CD1c-positive myeloid dendritic cell (primary cell): ENCODE measurements at regions not wholly inside any gene's neighbourhood (a gene's known extent, or its start where the extent isn't known, plus 50 kb on each side); places are given as distances from the start of the nearest gene placed in this dataset.

Experiments used
- DNase-seq: peaks from one replicate; pipeline ENCODE4 v3.0.0-alpha.2; 2016; ENCODE audit errors: extremely low spot score

GRCh38 chr2:611519-611918, 65.7 kb downstream of the TMEM18 start:
- no peak for DNase-seq

GRCh38 chr2:610491-610890, 66.7 kb downstream of the TMEM18 start:
- no peak for DNase-seq

GRCh38 chr2:609881-610280, 67.3 kb downstream of the TMEM18 start:
- no peak for DNase-seq

GRCh38 chr2:609449-609848, 67.8 kb downstream of the TMEM18 start:
- no peak for DNase-seq

GRCh38 chr2:608711-609110, 68.5 kb downstream of the TMEM18 start:
- DNase-seq: no peak

- DNase-seq: no peak
These were observed 68.9 kb downstream of the TMEM18 start for GRCh38 chr2:608297-608696.

GRCh38 chr2:607709-608108, 69.5 kb downstream of the TMEM18 start:
- DNase-seq: no peak

DNA sequence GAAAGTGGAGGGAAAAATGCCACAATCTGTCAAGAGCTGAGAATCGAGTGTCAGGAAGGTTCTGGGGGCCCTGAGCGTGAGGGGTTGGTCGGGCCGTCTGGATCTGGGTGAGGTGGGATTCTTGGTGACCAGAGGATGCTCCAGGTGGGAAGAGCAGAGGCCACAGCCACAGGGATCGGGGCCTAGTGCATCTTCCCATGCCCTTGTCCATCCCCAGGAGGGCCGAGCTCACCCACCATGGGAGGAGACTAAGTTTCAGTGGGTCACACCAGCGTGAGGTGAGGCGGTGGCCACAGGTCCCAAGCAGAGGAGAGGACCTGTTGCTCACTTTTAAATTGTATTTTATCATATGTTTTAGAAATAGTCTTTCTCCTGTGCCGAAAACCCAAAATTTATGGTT, 70.0 kb downstream of the TMEM18 start:
- no peak for DNase-seq

DNA sequence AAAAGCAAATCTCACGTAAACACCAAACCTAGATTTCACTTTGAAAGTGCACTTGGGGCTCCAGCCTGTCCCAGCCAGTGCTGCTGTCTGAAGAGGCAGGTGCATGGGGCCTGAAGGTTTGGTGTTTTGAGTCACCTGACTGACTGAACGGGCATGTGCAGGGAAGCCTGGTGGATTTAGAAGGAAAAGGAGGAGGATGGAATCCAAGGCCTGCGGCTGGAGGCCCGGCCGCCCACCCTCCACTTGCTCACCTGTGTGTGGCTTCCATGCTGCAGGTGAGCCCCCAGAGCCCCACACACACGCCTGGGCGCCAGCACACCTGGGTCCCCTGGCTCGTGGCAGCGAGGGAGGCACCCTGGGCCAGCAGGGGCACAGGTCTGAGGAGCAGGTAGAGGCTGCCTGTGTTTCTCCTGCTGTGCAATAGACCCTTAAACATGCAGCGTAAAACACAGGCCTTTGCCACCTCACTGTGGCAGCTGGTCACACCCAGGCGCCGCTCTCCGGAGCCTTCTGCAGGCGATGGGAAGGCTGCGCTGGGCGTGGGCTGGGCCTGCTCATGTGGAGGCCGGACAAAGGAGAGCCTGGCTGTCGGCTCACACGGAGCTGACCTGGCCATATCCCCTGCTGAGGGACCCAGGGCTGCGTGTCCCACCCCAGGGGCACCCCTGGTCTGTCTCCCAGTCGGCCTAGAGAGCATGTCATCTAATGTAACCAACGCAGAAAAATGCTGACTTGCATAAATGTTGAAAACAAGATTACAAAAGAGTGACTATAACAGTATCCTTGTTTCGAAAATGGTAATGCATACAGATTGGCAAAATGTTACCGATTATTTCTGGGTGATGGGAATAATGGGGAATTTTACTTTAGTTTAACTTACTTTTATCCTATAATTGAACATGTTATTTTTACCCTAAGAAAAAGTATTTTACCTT, 71.3 kb downstream of the TMEM18 start:
- no peak for DNase-seq

- DNase-seq: no peak
These were observed 72.2 kb downstream of the TMEM18 start for GRCh38 chr2:604854-605524.

DNA sequence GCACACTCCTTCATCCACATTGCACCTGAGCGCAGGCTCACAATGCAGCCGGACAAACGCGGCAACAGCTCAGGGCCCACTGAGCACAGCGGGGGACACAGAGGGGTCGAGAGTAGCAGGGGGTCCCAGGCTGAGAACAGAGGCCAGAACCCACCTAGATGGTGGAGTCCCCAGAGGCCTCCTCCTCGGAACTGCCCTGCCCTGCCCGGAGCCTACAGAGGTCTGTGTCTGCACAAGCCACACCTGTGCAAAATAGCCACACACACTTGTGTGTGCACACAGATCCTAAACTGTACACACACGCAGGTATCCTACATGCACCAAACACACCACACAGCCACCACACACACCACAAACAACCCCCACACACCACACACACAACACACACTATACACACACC, 72.8 kb downstream of the TMEM18 start:
- no peak for DNase-seq

GRCh38 chr2:603869-604268, 73.3 kb downstream of the TMEM18 start:
- DNase-seq: no peak

GRCh38 chr2:603427-603826, 73.8 kb downstream of the TMEM18 start:
- no peak for DNase-seq

DNA sequence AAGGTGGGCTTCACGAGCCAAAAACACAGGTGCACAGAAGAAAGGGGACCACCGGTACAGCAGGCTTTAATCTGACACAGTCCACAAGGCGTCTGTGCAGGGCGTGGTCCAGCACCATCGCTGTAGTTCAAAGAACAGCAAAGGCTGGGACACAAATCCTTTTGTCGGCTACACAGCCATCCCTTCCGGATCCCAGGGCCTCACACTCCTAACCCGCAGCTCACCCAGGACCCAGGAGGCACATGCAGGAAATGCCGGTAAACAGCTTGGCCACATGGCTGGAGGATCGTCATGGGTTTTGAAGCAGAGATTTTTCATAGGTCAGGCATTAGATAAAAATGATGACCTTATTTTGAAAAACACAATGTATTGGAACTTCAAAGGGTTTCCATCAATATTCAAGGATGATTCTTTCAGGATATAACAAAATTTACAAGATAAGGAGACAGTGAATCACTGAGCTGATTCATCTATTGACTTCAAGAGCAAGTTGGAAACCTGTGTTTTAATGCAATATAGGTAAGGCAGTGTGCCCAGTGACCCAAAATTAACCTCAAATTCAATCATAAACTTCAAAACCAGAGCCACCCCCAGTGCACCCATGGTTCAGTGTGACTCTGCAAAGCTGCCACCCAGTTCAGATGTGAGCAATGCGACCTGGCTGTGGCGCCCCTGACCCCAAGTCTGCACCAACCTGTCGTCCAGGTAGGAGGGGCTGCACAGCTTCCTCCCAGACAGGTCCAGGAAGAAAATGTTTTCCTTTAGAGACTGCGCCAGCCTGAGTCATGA, 74.4 kb downstream of the TMEM18 start:
- DNase-seq: no peak

GRCh38 chr2:601806-602455, 75.3 kb downstream of the TMEM18 start:
- no peak for DNase-seq

GRCh38 chr2:601387-601698, 75.9 kb downstream of the TMEM18 start:
- no peak for DNase-seq

- DNase-seq: no peak
These were observed 76.4 kb downstream of the TMEM18 start for GRCh38 chr2:600542-601386.

- DNase-seq: no peak
These were observed 77.6 kb downstream of the TMEM18 start for GRCh38 chr2:599601-600000.

DNA sequence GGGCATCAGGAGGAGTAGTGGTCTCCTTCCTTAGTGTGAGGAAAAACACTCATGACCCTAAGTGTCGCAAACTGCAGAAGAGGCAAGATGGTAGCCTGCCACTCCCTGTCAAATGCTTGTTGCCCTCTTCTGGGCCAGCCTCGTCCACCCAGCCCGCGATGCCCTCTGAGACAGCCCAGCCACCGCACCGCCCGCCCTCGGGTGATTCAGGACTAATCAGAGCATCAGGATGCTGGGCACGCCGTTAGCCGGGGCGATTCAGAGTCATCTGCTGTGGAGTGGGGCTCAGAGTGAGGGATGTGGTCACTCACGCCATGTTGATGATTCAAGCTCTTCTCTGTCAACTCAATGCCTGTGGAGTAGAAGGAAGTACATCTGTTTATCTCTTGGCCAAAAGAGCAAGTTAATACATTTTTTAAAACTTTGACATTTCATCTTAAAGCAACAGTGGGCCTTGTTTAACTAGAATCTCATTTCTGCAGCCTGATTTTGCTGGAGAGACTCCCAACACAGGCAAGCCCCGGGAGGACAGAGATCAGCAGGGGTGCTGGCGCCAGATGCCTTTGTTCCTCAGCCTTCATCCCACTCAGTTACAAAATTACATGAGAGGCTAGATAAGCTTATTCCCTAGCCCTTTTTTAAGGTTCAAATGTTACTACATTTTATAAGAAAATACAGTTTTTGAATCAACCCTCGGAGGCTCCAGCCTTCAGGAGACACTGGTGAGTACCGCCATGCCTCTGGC, 79.0 kb downstream of the TMEM18 start:
- DNase-seq: no peak

GRCh38 chr2:595831-596592, 81.2 kb downstream of the TMEM18 start:
- no peak for DNase-seq
